Lung (tissue), 11 donors: ENCODE measurements at regions not wholly inside any gene's neighbourhood (a gene's known extent, or its start where the extent isn't known, plus 50 kb on each side); places are given as distances from the start of the nearest gene placed in this dataset.

Experiments
- ATAC-seq: fragments of 200-7000 bp; cut with Tn5 transposase; one replicate; pipeline ENCODE4 v1.9.1; 2020; ENCODE audit warnings: moderate number of reproducible peaks; ENCODE audit not compliant: insufficient read depth, low FRiP score
- DNase-seq, 3 donors: peaks; one replicate each; pipeline ENCODE4 v3.0.0-alpha.2; 2013 to 2017
- H3K27ac ChIP-seq, 2 donors: one replicate each; pipeline ENCODE4 v1.5.1; 2013; ENCODE audit warnings: mild to moderate bottlenecking in 2 of 2, moderate library complexity in 2 of 2, control low read depth in 1 of 2, inconsistent platforms in 1 of 2, low read depth in 1 of 2, low read length in 1 of 2
- H3K27me3 ChIP-seq, 3 donors: one replicate each; pipeline ENCODE4 v1.5.1; 2013; ENCODE audit warnings: low read length in 2 of 3; ENCODE audit not compliant: control insufficient read depth in 3 of 3, insufficient read depth in 3 of 3
- H3K36me3 ChIP-seq, 4 donors: one replicate each; pipeline ENCODE4 v1.5.1; 2013; ENCODE audit warnings: low read length in 4 of 4, mild to moderate bottlenecking in 1 of 4, moderate library complexity in 1 of 4; ENCODE audit not compliant: control insufficient read depth in 4 of 4, insufficient read depth in 4 of 4
- H3K4me1 ChIP-seq, 5 donors: one replicate each; pipeline ENCODE4 v1.5.1; 2013; ENCODE audit warnings: low read length in 5 of 5, mild to moderate bottlenecking in 2 of 5, moderate library complexity in 1 of 5; ENCODE audit not compliant: control insufficient read depth in 5 of 5, insufficient read depth in 5 of 5
- H3K4me3 ChIP-seq: one replicate; pipeline ENCODE4 v1.5.1; 2013; ENCODE audit warnings: mild to moderate bottlenecking, control low read depth, moderate library complexity
- H3K9ac ChIP-seq, 2 donors: one replicate each; pipeline ENCODE4 v1.5.1; 2013; ENCODE audit warnings: low read length in 2 of 2, control low read depth in 1 of 2; ENCODE audit not compliant: insufficient read depth in 1 of 2
- H3K9me3 ChIP-seq, 4 donors: one replicate each; pipeline ENCODE4 v1.5.1; 2013; ENCODE audit warnings: low read length in 3 of 4, mild to moderate bottlenecking in 1 of 4, moderate library complexity in 1 of 4; ENCODE audit not compliant: control insufficient read depth in 4 of 4, insufficient read depth in 3 of 4
- WGBS, 2 donors: extraction: QIAGEN DNeasy Blood & Tissue Kit; methylation state at CpG; one replicate each; pipeline ENCODE4 v1.1.7; 2013; 5-methylcytosine and 5-hydroxymethylcytosine counted together
- TF ChIP-seq, protein P1 (sequence below): IDR thresholded peaks from 2 replicates; pipeline ENCODE4 v1.5.1; 2012; ENCODE audit warnings: mild to moderate bottlenecking; ENCODE audit errors: control extremely low read depth, extremely low read depth
- donor health status: control.
- donor health status: control.
- donor health status: Bipolar disorder and iron deficiency.
- donor health status: healthy.
- donor health status: DM: yes; HTN: yes; CAD: no.

DNA sequence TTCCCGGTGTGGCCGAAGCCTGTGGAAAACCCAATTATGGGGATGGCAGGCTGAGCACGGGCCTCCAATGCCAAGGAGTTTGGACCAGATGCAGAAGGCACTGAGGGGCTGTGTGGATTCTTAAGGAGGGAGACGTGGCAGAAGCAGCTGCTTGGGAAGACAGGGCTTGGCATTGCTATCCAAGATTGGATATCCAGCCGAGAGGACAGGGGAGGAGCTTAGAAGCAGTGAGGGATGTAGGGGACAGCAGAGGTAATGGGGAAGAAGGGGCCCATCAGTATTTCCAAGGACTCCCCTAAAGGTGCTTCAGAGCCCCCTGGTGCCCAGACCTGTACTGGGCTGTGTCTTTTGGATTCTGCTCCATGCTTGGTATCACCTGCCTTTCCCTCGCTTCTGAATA is 112.8 kb upstream of the TLE3 start:
- ATAC-seq (no peak), DNase-seq (no peak)
- no peak overlapping the region for H3K9ac ChIP-seq
- no peaks in the 10 kb centered on the region for H3K36me3 ChIP-seq
- no peaks in the 10 kb centered on the region for H3K27me3 ChIP-seq
- WGBS, 2 donors: 96 to 97% methylated on average over 6 of the region's 6 CpGs
- peaks cover 0 to 11% (median 5%) of the 10 kb centered on the region in 5 donors for H3K4me1 ChIP-seq
- H3K27ac ChIP-seq: no peak overlapping the region
- H3K4me3 ChIP-seq: no peak overlapping the region
- H3K9me3 ChIP-seq: no peaks in the 10 kb centered on the region
- TF ChIP-seq, protein P1, sequence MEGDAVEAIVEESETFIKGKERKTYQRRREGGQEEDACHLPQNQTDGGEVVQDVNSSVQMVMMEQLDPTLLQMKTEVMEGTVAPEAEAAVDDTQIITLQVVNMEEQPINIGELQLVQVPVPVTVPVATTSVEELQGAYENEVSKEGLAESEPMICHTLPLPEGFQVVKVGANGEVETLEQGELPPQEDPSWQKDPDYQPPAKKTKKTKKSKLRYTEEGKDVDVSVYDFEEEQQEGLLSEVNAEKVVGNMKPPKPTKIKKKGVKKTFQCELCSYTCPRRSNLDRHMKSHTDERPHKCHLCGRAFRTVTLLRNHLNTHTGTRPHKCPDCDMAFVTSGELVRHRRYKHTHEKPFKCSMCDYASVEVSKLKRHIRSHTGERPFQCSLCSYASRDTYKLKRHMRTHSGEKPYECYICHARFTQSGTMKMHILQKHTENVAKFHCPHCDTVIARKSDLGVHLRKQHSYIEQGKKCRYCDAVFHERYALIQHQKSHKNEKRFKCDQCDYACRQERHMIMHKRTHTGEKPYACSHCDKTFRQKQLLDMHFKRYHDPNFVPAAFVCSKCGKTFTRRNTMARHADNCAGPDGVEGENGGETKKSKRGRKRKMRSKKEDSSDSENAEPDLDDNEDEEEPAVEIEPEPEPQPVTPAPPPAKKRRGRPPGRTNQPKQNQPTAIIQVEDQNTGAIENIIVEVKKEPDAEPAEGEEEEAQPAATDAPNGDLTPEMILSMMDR: no peak

DNA sequence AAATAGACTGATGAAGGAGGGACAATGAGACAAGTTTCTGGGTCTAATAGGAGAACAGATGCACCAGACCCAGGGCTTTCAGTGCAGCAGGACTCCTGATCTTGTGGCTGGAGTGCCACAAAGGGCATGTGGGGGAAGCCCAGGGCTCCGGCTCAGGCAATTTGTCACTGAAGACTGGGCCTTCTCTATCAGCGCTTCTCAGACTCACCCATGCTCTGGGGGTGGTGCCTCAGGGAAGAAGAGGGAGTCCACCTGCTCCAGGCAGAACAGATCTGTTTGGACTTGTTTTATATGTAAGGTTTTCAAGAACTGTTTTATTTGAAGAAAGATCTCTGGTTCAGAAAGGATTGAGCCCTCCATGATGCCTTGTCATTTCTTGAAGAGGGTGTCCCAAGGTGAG is 112.4 kb upstream of the TLE3 start:
- Histone ChIP-seq H3K4me1 (peaks cover 0 to 11% (median 5%) of the 10 kb centered on the region in 5 donors), H3K4me3 (no peak overlapping the region), H3K9ac (no peak overlapping the region), H3K27me3 (no peaks in the 10 kb centered on the region), H3K36me3 (no peaks in the 10 kb centered on the region), H3K27ac (no peak overlapping the region), H3K9me3 (no peaks in the 10 kb centered on the region)
- 98 to 100% methylated on average over 2 of the region's 2 CpGs for WGBS, 2 donors
- no peak for ATAC-seq
- DNase-seq: no peak
- TF ChIP-seq, protein P1: no peak

DNA sequence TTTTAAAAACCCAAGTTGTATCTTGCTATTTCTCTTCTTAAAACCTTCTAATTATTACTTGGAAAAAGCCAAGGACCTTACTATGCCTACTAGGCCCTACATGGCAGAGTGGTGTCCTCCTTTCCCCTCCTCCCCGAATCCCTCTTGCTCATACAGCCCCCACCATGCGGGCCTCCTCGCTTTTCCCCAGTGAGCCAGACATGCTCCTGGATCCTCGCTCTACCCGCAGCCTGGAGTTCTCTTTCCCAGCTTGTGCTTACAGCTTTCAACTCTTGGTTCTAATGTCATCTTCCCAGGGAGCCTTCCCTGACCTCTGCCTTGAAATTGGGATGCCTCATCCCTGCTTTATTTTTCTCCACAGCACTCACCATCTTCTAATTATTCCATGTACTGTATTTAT is 111.8 kb upstream of the TLE3 start:
- H3K27me3 ChIP-seq: no peaks in the 10 kb centered on the region
- no peaks in the 10 kb centered on the region for H3K9me3 ChIP-seq
- WGBS, 2 donors: 96 to 98% methylated on average over 5 of the region's 5 CpGs
- TF ChIP-seq, protein P1: no peak
- no peak overlapping the region for H3K27ac ChIP-seq
- peaks cover 0 to 11% (median 5%) of the 10 kb centered on the region in 5 donors for H3K4me1 ChIP-seq
- H3K9ac ChIP-seq: no peak overlapping the region
- ATAC-seq (no peak), DNase-seq (no peak)
- no peak overlapping the region for H3K4me3 ChIP-seq
- no peaks in the 10 kb centered on the region for H3K36me3 ChIP-seq

DNA sequence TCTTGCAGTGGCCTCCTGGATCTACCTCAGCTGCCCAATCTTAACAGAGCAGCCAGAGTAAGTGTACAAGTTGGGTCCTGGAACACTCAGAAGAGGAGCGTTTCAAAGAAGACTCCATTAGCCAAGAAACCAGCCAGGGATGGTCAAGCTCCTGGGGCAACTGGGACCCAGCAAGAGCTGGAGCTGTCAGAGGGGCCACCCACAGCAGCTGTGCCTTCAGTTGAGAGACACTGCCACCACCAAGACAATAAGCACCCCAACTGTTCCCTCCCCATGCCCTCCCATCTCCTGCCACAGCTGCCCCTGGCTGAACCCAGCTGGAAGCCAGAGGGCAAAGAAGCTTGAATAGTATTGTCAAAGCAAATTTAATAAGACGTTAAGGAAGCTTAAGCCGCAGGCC is 110.6 kb upstream of the TLE3 start:
- 94 to 96% methylated on average over 3 of the region's 3 CpGs for WGBS, 2 donors
- Histone ChIP-seq H3K4me3 (no peak overlapping the region), H3K4me1 (peaks cover 0 to 11% (median 5%) of the 10 kb centered on the region in 5 donors), H3K36me3 (no peaks in the 10 kb centered on the region), H3K9me3 (no peaks in the 10 kb centered on the region), H3K9ac (no peak overlapping the region), H3K27ac (no peak overlapping the region), H3K27me3 (no peaks in the 10 kb centered on the region)
- TF ChIP-seq, protein P1: no peak
- DNase-seq (no peak), ATAC-seq (no peak)
